GM21528 (cell line): ENCODE measurements at regions not wholly inside any gene's neighbourhood (a gene's known extent, or its start where the extent isn't known, plus 50 kb on each side); places are given as distances from the start of the nearest gene placed in this dataset.

Experiments used
- ATAC-seq: cut with Tn5 transposase; IDR thresholded peaks from one replicate; pipeline ENCODE4 v1.9.1; 2021; ENCODE audit warnings: mild to moderate bottlenecking, moderate library complexity; ENCODE audit not compliant: unreplicated experiment, low FRiP score

GRCh38 chr18:8962855-8963635, 139.5 kb upstream of the NDUFV2 start:
- no peak for ATAC-seq

GRCh38 chr18:8963876-8964275, 138.6 kb upstream of the NDUFV2 start:
- ATAC-seq = no peak

GRCh38 chr18:8965398-8965797, 137.1 kb upstream of the NDUFV2 start:
- no peak for ATAC-seq

- ATAC-seq = no peak
Measured at GRCh38 chr18:8966821-8967220, 135.7 kb upstream of the NDUFV2 start.

GRCh38 chr18:8967573-8967972, 134.9 kb upstream of the NDUFV2 start:
- ATAC-seq = no peak

GRCh38 chr18:8969639-8970390, 132.7 kb upstream of the NDUFV2 start:
- no peak for ATAC-seq

- ATAC-seq = no peak
Measured at GRCh38 chr18:8970843-8971242, 131.7 kb upstream of the NDUFV2 start.

GRCh38 chr18:8972116-8972515, 130.4 kb upstream of the NDUFV2 start:
- ATAC-seq = no peak

- ATAC-seq = no peak
Measured at GRCh38 chr18:8974279-8974678, 128.2 kb upstream of the NDUFV2 start.

GRCh38 chr18:8974696-8975095, 127.8 kb upstream of the NDUFV2 start:
- ATAC-seq = no peak

- ATAC-seq = no peak
Measured at GRCh38 chr18:8975624-8976023, 126.9 kb upstream of the NDUFV2 start.

GRCh38 chr18:8976606-8977005, 125.9 kb upstream of the NDUFV2 start:
- ATAC-seq = no peak

- ATAC-seq = no peak
Measured at GRCh38 chr18:8977166-8977565, 125.3 kb upstream of the NDUFV2 start.

GRCh38 chr18:8977701-8978100, 124.8 kb upstream of the NDUFV2 start:
- ATAC-seq = no peak

- ATAC-seq = no peak
Measured at GRCh38 chr18:8978394-8978793, 124.1 kb upstream of the NDUFV2 start.

GRCh38 chr18:8979258-8979988, 123.1 kb upstream of the NDUFV2 start:
- no peak for ATAC-seq

- ATAC-seq = no peak
Measured at GRCh38 chr18:8980496-8980895, 122.0 kb upstream of the NDUFV2 start.

GRCh38 chr18:8980918-8981317, 121.6 kb upstream of the NDUFV2 start:
- no peak for ATAC-seq

GRCh38 chr18:8982416-8983183, 119.9 kb upstream of the NDUFV2 start:
- no peak for ATAC-seq

- no peak for ATAC-seq
Measured at GRCh38 chr18:8983195-8983594, 119.3 kb upstream of the NDUFV2 start.
